HL-60 (cell line): ENCODE measurements at regions not wholly inside any gene's neighbourhood (a gene's known extent, or its start where the extent isn't known, plus 50 kb on each side); places are given as distances from the start of the nearest gene placed in this dataset.

Experiments
- DNase-seq, 2 experiments: peaks; one replicate each; pipeline ENCODE4 v3.0.0-alpha.2; 2010 to 2020; ENCODE audit warnings: low read depth in 1 of 2, low spot score in 1 of 2
- H3K27ac ChIP-seq: fragments of 250-450 bp; sonication (Bioruptor Pico); replicated peaks from 2 replicates; pipeline ENCODE4 v1.5.1; 2020; ENCODE audit warnings: mild to moderate bottlenecking, moderate library complexity
- H3K27me3 ChIP-seq: fragments of 250-450 bp; sonication (Bioruptor Pico); 2 replicates; pipeline ENCODE4 v1.5.1; 2021; ENCODE audit warnings: mild to moderate bottlenecking, moderate library complexity; ENCODE audit not compliant: insufficient read depth, poor library complexity, severe bottlenecking
- H3K4me3 ChIP-seq: replicated peaks from 2 replicates; pipeline ENCODE4 v1.5.1; 2011; ENCODE audit warnings: mild to moderate bottlenecking, control low read depth, low read length; ENCODE audit not compliant: insufficient read depth
- GABPA ChIP-seq: IDR thresholded peaks from 2 replicates; pipeline ENCODE4 v1.6.1; 2012; ENCODE audit warnings: low read depth
- POLR2AphosphoS5 ChIP-seq: IDR thresholded peaks from 2 replicates; pipeline ENCODE4 v1.6.1; 2012; ENCODE audit warnings: low read depth
- REST ChIP-seq: IDR thresholded peaks from 2 replicates; pipeline ENCODE4 v1.6.1; 2012; ENCODE audit warnings: low read depth; ENCODE audit not compliant: insufficient replicate concordance
- SPI1 ChIP-seq: IDR thresholded peaks from 2 replicates; pipeline ENCODE4 v1.6.1; 2012; ENCODE audit warnings: low read depth, mild to moderate bottlenecking, borderline replicate concordance
- TF ChIP-seq, protein P1 (sequence below): IDR thresholded peaks from one replicate; pipeline ENCODE4 v1.5.1; 2011; ENCODE audit warnings: low read length, control low read depth, inconsistent platforms; ENCODE audit not compliant: insufficient read depth

GRCh38 chr16:79843145-79843544 is 242.6 kb upstream of the MAF start:
- no peak for DNase-seq
- no peak overlapping the region for H3K4me3 ChIP-seq
- no peaks in the 10 kb centered on the region for H3K27me3 ChIP-seq
- no peak overlapping the region for H3K27ac ChIP-seq
- TF ChIP-seq SPI1 (no peak), POLR2AphosphoS5 (no peak), REST (no peak), GABPA (no peak)
- TF ChIP-seq, protein P1, sequence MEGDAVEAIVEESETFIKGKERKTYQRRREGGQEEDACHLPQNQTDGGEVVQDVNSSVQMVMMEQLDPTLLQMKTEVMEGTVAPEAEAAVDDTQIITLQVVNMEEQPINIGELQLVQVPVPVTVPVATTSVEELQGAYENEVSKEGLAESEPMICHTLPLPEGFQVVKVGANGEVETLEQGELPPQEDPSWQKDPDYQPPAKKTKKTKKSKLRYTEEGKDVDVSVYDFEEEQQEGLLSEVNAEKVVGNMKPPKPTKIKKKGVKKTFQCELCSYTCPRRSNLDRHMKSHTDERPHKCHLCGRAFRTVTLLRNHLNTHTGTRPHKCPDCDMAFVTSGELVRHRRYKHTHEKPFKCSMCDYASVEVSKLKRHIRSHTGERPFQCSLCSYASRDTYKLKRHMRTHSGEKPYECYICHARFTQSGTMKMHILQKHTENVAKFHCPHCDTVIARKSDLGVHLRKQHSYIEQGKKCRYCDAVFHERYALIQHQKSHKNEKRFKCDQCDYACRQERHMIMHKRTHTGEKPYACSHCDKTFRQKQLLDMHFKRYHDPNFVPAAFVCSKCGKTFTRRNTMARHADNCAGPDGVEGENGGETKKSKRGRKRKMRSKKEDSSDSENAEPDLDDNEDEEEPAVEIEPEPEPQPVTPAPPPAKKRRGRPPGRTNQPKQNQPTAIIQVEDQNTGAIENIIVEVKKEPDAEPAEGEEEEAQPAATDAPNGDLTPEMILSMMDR, result no peak

- no peak for DNase-seq
- H3K27ac ChIP-seq, result no peak overlapping the region
- H3K27me3 ChIP-seq, result no peaks in the 10 kb centered on the region
- H3K4me3 ChIP-seq, result no peak overlapping the region
- no peak for TF ChIP-seq GABPA
- TF ChIP-seq, protein P1, result no peak
- TF ChIP-seq REST, result no peak
- TF ChIP-seq SPI1, result no peak
- no peak for TF ChIP-seq POLR2AphosphoS5
These were observed 241.7 kb upstream of the MAF start for GRCh38 chr16:79842197-79842596.

- no peak for DNase-seq
- H3K27ac ChIP-seq, result no peak overlapping the region
- H3K4me3 ChIP-seq, result no peak overlapping the region
- TF ChIP-seq POLR2AphosphoS5 (no peak), GABPA (no peak), REST (no peak), SPI1 (no peak)
- TF ChIP-seq, protein P1, result no peak
- H3K27me3 ChIP-seq, result no peaks in the 10 kb centered on the region
These were observed 239.2 kb upstream of the MAF start for GRCh38 chr16:79839466-79840341.
